ENCODE measurements at regions not wholly inside any gene's neighbourhood (a gene's known extent, or its start where the extent isn't known, plus 50 kb on each side); places are given as distances from the start of the nearest gene placed in this dataset.

DNA sequence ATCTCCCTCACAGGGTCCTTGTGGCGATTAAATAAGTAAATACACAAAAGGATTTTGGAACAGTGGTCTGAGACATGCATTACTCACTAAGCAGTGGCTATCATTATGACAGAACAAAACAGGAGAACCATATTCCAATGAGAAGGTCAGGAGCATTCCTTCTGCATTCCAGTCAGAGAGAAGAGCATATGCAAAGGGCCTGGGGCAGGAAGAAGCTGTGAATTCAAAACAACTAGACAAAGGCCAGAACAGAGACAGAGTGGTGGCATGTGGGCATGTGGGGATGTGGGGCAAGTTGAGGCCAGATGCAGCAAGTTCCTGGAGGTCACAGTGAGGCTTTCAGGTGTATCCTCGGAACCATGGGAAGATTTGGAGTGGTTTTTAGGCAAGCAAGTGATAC lies 70.1 kb upstream of the VRK1 start:
- Histone ChIP-seq H3K9me3 (ENCODE audit: insufficient read depth, low read depth, low read length) (no peaks in the 10 kb centered on the region), H4K20me1 (ENCODE audit: insufficient read depth, low read length, poor library complexity, severe bottlenecking) (no peaks in the 10 kb centered on the region), H3K27me3 (ENCODE audit: insufficient read depth, low read length, poor library complexity, severe bottlenecking) (no peaks in the 10 kb centered on the region), H2AFZ (ENCODE audit: low read length) (no peak overlapping the region), H3K36me3 (ENCODE audit: insufficient read depth, low read length) (no peaks in the 10 kb centered on the region), H3K4me1 (ENCODE audit: insufficient read depth, low read length, poor library complexity, severe bottlenecking) (no peaks in the 10 kb centered on the region), H3K9ac (ENCODE audit: low read depth, low read length, poor library complexity, severe bottlenecking) (no peak overlapping the region), H3K9me2 (replicated peaks; ENCODE audit: low read depth, low read length) (no peaks in the 10 kb centered on the region), H3K4me3 (ENCODE audit: low read length, poor library complexity, severe bottlenecking) (no peak overlapping the region), H3K79me2 (ENCODE audit: insufficient read depth, low read length) (no peaks in the 10 kb centered on the region), H3F3A (ENCODE audit: low read depth) (no peaks in the 10 kb centered on the region), H3K4me2 (ENCODE audit: low read depth, low read length, poor library complexity, severe bottlenecking) (no peak overlapping the region)
- TF ChIP-seq, protein P1, sequence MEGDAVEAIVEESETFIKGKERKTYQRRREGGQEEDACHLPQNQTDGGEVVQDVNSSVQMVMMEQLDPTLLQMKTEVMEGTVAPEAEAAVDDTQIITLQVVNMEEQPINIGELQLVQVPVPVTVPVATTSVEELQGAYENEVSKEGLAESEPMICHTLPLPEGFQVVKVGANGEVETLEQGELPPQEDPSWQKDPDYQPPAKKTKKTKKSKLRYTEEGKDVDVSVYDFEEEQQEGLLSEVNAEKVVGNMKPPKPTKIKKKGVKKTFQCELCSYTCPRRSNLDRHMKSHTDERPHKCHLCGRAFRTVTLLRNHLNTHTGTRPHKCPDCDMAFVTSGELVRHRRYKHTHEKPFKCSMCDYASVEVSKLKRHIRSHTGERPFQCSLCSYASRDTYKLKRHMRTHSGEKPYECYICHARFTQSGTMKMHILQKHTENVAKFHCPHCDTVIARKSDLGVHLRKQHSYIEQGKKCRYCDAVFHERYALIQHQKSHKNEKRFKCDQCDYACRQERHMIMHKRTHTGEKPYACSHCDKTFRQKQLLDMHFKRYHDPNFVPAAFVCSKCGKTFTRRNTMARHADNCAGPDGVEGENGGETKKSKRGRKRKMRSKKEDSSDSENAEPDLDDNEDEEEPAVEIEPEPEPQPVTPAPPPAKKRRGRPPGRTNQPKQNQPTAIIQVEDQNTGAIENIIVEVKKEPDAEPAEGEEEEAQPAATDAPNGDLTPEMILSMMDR (conservative IDR thresholded peaks at IDR 0.05; ENCODE audit: low read length) = no peak
- no peak for TF ChIP-seq EZH2phosphoT487 (IDR thresholded peaks at IDR 0.05; ENCODE audit: borderline replicate concordance)

DNA sequence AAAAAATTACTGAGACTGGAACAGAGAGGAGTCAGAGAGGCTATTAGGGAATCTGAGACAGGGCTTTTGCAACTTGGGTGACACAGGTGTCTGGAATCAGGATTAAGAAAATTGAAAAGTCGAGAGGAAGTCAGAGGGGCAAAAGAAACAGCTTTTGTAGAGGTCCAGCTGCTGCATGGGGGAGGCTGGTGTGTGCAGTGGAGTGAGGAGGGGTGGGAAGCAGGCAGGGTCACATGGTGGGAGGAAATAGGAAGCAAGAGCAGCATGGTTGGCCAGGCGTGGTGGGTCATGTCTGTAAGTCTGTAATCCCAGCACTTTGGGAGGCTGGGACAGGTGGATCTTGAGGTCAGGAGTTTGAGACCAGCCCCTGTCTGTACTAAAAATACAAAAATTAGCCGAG lies 69.7 kb upstream of the VRK1 start:
- H4K20me1 ChIP-seq (ENCODE audit: insufficient read depth, low read length, poor library complexity, severe bottlenecking) = no peaks in the 10 kb centered on the region
- H3K79me2 ChIP-seq (ENCODE audit: insufficient read depth, low read length) = no peaks in the 10 kb centered on the region
- no peak overlapping the region for H2AFZ ChIP-seq (ENCODE audit: low read length)
- no peaks in the 10 kb centered on the region for H3K9me2 ChIP-seq (replicated peaks; ENCODE audit: low read depth, low read length)
- no peak overlapping the region for H3K9ac ChIP-seq (ENCODE audit: low read depth, low read length, poor library complexity, severe bottlenecking)
- no peaks in the 10 kb centered on the region for H3K27me3 ChIP-seq (ENCODE audit: insufficient read depth, low read length, poor library complexity, severe bottlenecking)
- no peak overlapping the region for H3K4me3 ChIP-seq (ENCODE audit: low read length, poor library complexity, severe bottlenecking)
- TF ChIP-seq EZH2phosphoT487 (IDR thresholded peaks at IDR 0.05; ENCODE audit: borderline replicate concordance) = no peak
- TF ChIP-seq, protein P1 (conservative IDR thresholded peaks at IDR 0.05; ENCODE audit: low read length) = no peak
- H3K9me3 ChIP-seq (ENCODE audit: insufficient read depth, low read depth, low read length) = no peaks in the 10 kb centered on the region
- H3K4me1 ChIP-seq (ENCODE audit: insufficient read depth, low read length, poor library complexity, severe bottlenecking) = no peaks in the 10 kb centered on the region
- no peaks in the 10 kb centered on the region for H3F3A ChIP-seq (ENCODE audit: low read depth)
- H3K4me2 ChIP-seq (ENCODE audit: low read depth, low read length, poor library complexity, severe bottlenecking) = no peak overlapping the region
- H3K36me3 ChIP-seq (ENCODE audit: insufficient read depth, low read length) = no peaks in the 10 kb centered on the region

DNA sequence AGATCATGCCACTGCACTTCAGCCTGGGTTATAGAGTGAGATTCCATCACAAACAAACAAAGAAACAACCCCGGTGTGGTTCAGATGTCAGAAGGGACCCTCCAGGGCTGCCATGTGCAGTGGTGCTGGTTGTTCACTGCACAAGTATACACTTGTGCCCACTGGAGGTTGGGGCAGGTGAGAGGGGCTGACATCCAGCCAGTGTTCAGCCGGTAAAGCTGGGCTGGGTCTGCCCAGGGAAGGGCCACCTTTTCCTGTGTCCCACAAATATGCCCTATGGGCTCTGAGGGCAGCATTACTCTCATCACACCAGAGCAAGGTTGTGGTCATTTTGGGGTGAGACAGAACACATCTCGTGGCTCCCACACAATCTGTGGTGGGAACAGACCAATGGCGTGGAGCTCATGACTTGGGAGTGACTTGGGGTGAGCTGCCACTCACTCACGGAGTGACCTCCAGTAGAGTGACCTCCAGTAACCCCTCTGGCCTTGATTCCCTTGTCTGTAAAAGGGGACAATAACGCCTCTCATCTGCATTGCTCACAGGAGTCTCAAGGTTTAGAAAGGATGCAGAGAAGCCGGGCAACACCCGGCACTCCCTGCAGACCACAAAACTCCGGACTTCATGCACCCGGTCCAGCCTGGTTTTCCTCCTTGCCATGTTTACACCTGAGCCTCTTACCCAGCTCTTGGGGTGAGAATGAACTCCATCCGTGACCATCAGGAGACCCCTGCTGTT lies 69.0 kb upstream of the VRK1 start:
- Histone ChIP-seq H4K20me1 (ENCODE audit: insufficient read depth, low read length, poor library complexity, severe bottlenecking) (no peaks in the 10 kb centered on the region), H3K4me2 (ENCODE audit: low read depth, low read length, poor library complexity, severe bottlenecking) (no peak overlapping the region), H3K36me3 (ENCODE audit: insufficient read depth, low read length) (no peaks in the 10 kb centered on the region), H2AFZ (ENCODE audit: low read length) (no peak overlapping the region), H3K27me3 (ENCODE audit: insufficient read depth, low read length, poor library complexity, severe bottlenecking) (no peaks in the 10 kb centered on the region), H3K4me3 (ENCODE audit: low read length, poor library complexity, severe bottlenecking) (no peak overlapping the region), H3F3A (ENCODE audit: low read depth) (no peaks in the 10 kb centered on the region), H3K9me2 (replicated peaks; ENCODE audit: low read depth, low read length) (no peaks in the 10 kb centered on the region), H3K79me2 (ENCODE audit: insufficient read depth, low read length) (no peaks in the 10 kb centered on the region), H3K9ac (ENCODE audit: low read depth, low read length, poor library complexity, severe bottlenecking) (no peak overlapping the region), H3K9me3 (ENCODE audit: insufficient read depth, low read depth, low read length) (no peaks in the 10 kb centered on the region), H3K4me1 (ENCODE audit: insufficient read depth, low read length, poor library complexity, severe bottlenecking) (no peaks in the 10 kb centered on the region)
- TF ChIP-seq EZH2phosphoT487 (IDR thresholded peaks at IDR 0.05; ENCODE audit: borderline replicate concordance) = no peak
- TF ChIP-seq, protein P1 (conservative IDR thresholded peaks at IDR 0.05; ENCODE audit: low read length) = no peak
